ENCODE measurements at regions not wholly inside any gene's neighbourhood (a gene's known extent, or its start where the extent isn't known, plus 50 kb on each side); places are given as distances from the start of the nearest gene placed in this dataset.

GRCh38 chr6:167474725-167475124 is 149.8 kb downstream of the TTLL2 start:
- H3K9me3 Mint-ChIP-seq (ENCODE audit: low read depth) = no peaks in the 10 kb centered on the region
- no peak for DNase-seq (ENCODE audit: low spot score)
- peaks cover 15% of the 10 kb centered on the region for H3K27me3 Mint-ChIP-seq (ENCODE audit: low read depth)
- no peaks in the 10 kb centered on the region for H3K36me3 Mint-ChIP-seq (ENCODE audit: low read depth)
- H3K4me1 Mint-ChIP-seq (ENCODE audit: low read depth) = peaks cover 22% of the 10 kb centered on the region
- H3K27ac Mint-ChIP-seq (ENCODE audit: unreplicated experiment) = no peak overlapping the region
- TF ChIP-seq CTCF (IDR thresholded peaks at IDR 0.05) = peak; percentile 36
- no peak overlapping the region for H3K4me3 Mint-ChIP-seq (ENCODE audit: unreplicated experiment)

- Mint-ChIP-seq H3K36me3 (ENCODE audit: low read depth) (no peaks in the 10 kb centered on the region), H3K4me1 (ENCODE audit: low read depth) (peaks cover 32% of the 10 kb centered on the region), H3K27me3 (ENCODE audit: low read depth) (peaks cover 21% of the 10 kb centered on the region), H3K9me3 (ENCODE audit: low read depth) (no peaks in the 10 kb centered on the region), H3K27ac (ENCODE audit: unreplicated experiment) (no peak overlapping the region), H3K4me3 (ENCODE audit: unreplicated experiment) (no peak overlapping the region)
- DNase-seq (ENCODE audit: low spot score) = no peak
- no peak for TF ChIP-seq CTCF (IDR thresholded peaks at IDR 0.05)
Measured at GRCh38 chr6:167475947-167476346, 151.1 kb downstream of the TTLL2 start.

GRCh38 chr6:167476844-167477595 is 152.1 kb downstream of the TTLL2 start:
- no peaks in the 10 kb centered on the region for H3K36me3 Mint-ChIP-seq (ENCODE audit: low read depth)
- H3K27me3 Mint-ChIP-seq (ENCODE audit: low read depth) = peaks cover 24% of the 10 kb centered on the region

GRCh38 chr6:167477688-167478087 is 152.8 kb downstream of the TTLL2 start:
- Mint-ChIP-seq H3K9me3 (ENCODE audit: low read depth) (no peaks in the 10 kb centered on the region), H3K27ac (ENCODE audit: unreplicated experiment) (no peak overlapping the region), H3K27me3 (ENCODE audit: low read depth) (peaks cover 27% of the 10 kb centered on the region), H3K4me1 (ENCODE audit: low read depth) (peaks cover 26% of the 10 kb centered on the region), H3K4me3 (ENCODE audit: unreplicated experiment) (no peak overlapping the region), H3K36me3 (ENCODE audit: low read depth) (no peaks in the 10 kb centered on the region)
- no peak for DNase-seq (ENCODE audit: low spot score)
- no peak for TF ChIP-seq CTCF (IDR thresholded peaks at IDR 0.05)

More at GRCh38 chr6:167476844-167477595, 152.1 kb downstream of the TTLL2 start:
- H3K4me3 Mint-ChIP-seq (ENCODE audit: unreplicated experiment) = no peak overlapping the region
- peaks cover 32% of the 10 kb centered on the region for H3K4me1 Mint-ChIP-seq (ENCODE audit: low read depth)
- no peak overlapping the region for H3K27ac Mint-ChIP-seq (ENCODE audit: unreplicated experiment)
- no peak for TF ChIP-seq CTCF (IDR thresholded peaks at IDR 0.05)
- no peaks in the 10 kb centered on the region for H3K9me3 Mint-ChIP-seq (ENCODE audit: low read depth)
- DNase-seq (ENCODE audit: low spot score) = no peak

- Mint-ChIP-seq H3K27me3 (ENCODE audit: low read depth) (peaks cover 28% of the 10 kb centered on the region), H3K36me3 (ENCODE audit: low read depth) (no peaks in the 10 kb centered on the region), H3K4me1 (ENCODE audit: low read depth) (peaks cover 13% of the 10 kb centered on the region), H3K4me3 (ENCODE audit: unreplicated experiment) (no peak overlapping the region), H3K9me3 (ENCODE audit: low read depth) (no peaks in the 10 kb centered on the region), H3K27ac (ENCODE audit: unreplicated experiment) (no peak overlapping the region)
- DNase-seq (ENCODE audit: low spot score) = no peak
- TF ChIP-seq CTCF (IDR thresholded peaks at IDR 0.05) = no peak
Measured at GRCh38 chr6:167479301-167479700, 154.4 kb downstream of the TTLL2 start.

Data from chondrocyte (in vitro differentiated cells).